LoVo (cell line): ENCODE measurements at regions not wholly inside any gene's neighbourhood (a gene's known extent, or its start where the extent isn't known, plus 50 kb on each side); places are given as distances from the start of the nearest gene placed in this dataset.

Experiments
- DNase-seq: peaks from one replicate; pipeline ENCODE4 v3.0.0-alpha.2; 2016; ENCODE audit warnings: low spot score

DNA sequence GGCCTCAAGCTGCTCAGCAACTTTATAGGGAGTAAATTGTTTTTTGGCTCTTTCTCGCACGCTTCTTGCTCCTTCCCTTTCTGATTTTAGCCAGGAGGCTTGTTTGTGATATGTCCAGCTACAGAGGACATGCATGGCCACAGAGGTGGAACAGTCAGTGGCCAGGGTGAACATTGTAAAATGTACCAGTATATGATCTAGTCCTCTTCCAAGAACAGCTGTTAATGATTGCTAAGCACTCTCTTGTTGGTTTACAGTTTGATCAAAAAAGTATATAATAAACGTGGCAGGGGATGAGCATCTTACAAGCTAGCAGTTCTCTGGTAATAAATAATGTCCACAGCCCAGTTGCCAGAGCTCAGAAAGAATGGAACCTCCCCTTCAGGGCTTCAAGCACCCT lies 461.7 kb upstream of the DYNLRB2 start:
- no peak for DNase-seq

GRCh38 chr16:80077696-80078095 lies 463.1 kb upstream of the DYNLRB2 start:
- no peak for DNase-seq

- DNase-seq, result no peak
These were observed 466.5 kb upstream of the DYNLRB2 start for GRCh38 chr16:80074329-80074728.

DNA sequence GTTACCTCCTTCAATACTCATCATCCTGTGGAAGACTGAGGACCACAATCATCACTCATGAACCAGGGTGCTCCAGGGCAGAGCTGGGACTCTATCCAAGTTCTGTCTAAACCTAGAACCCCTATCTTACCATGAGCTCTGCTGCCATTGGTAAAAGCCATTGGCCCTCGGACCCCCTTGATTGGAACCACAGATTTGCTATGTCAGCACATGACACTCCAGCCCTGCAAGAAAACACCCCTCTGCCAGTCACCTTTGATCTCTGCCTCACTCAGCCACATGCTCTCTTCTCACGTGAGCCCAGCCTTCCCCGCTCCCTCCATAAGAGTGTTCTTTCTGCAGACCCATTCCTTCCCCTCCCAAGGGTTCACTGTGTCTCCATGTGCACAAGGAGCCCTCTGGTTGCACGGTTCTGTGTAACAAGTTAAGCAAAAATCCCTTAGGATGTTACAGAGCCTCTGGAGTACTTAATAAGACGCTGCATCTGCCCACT lies 468.8 kb upstream of the DYNLRB2 start:
- DNase-seq, result no peak

DNA sequence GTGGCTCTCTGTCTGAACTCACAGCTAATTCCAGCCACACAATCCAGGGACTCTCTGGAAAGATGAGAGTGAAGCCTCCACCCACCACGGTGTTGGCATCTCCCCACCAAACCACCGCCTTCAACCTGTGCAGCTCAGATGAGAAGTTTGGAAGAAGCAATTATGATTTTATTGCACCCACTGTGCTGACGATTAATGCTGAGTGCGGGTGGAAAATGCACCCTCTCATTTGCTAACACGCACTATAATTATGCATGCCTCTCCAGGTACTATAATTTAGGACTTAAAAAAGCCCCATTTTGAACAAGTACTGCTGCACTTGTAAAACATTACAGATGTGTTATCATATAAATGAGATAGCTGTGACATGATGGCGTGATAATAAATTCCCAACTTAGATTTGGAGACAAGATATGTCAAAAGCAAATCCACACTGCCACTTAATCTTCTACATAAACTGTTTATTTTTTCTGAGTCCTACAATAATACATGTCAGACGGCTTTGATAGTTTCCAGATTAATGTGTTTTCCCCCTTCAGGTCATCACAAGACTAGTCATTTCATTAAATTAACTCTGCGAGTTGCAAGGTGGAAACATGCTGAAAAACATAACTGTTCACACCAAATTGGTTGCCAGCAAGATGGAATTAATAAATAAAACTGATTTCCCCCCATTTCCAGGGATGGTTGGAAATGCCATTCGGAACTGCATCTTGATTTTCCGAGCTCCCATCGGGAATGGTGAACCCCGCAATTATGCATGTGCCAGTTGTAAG lies 466.5 kb upstream of the MAF start:
- DNase-seq, result no peak

- no peak for DNase-seq
These were observed 465.0 kb upstream of the MAF start for GRCh38 chr16:80065541-80065940.

GRCh38 chr16:80063713-80064069 lies 463.2 kb upstream of the MAF start:
- DNase-seq, result no peak

GRCh38 chr16:80063031-80063712 lies 462.6 kb upstream of the MAF start:
- no peak for DNase-seq

- DNase-seq, result no peak
These were observed 462.0 kb upstream of the MAF start for GRCh38 chr16:80062361-80063030.

GRCh38 chr16:80060470-80060869 lies 459.9 kb upstream of the MAF start:
- no peak for DNase-seq

- no peak for DNase-seq
These were observed 459.3 kb upstream of the MAF start for GRCh38 chr16:80059836-80060235.

GRCh38 chr16:80058214-80058613 lies 457.7 kb upstream of the MAF start:
- no peak for DNase-seq

GRCh38 chr16:80056324-80056723 lies 455.8 kb upstream of the MAF start:
- no peak for DNase-seq

DNA sequence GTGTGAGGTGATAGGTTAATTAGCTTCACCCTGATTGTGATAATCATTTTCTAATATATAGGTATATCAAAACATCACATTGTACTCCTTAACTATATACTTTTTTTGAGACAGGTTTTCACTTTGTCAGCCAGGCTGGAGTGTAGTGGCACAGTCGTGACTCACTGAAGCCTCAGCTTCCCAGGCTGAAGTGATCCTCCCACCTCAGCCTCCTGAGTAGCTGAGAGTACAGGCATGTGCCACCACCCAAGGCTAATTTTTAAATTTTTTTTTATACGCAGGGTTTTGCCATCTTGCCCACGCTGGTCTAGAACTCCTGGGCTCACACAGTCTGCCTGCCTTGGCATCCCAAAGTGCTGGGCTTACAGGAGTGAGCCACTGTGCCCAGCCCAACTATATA lies 455.3 kb upstream of the MAF start:
- DNase-seq, result no peak

DNA sequence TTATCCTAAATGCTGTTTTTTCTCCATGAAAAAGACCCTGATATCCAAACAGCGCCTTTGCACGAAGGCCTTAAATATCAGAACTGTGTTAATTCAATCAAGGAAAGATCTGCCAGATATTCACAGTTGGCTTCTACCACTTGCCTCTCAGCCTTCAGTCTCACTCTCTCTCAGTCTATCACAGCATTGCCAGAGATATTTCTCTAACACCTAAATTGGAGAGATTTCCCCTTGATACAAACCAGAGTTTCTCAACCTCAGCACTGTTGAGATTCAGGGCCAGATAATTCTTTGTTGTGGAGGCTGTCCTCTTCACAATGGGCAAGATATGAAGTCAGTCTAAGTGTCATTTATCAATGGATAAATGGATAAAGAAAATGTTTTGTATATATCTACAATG lies 454.1 kb upstream of the MAF start:
- DNase-seq, result no peak

DNA sequence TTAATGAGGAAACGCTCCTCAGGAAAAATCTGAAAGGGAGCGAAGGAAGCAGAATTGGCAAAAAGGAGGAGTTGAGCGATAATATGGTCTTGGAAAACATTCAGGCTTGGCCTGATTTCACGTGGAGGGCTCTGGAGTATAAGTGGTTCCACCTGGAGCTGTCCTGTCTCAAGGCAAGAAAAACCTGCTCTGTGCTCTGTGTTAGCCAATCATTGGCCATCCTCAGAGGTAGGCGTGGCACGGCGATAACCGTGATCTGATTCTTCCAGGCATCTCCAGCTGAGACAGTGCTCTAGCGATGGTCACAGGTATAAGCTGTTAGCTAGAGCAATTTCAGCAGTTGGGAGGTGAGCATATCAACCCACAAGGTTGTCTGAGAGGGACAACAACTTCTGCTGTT lies 450.5 kb upstream of the MAF start:
- DNase-seq, result no peak

DNA sequence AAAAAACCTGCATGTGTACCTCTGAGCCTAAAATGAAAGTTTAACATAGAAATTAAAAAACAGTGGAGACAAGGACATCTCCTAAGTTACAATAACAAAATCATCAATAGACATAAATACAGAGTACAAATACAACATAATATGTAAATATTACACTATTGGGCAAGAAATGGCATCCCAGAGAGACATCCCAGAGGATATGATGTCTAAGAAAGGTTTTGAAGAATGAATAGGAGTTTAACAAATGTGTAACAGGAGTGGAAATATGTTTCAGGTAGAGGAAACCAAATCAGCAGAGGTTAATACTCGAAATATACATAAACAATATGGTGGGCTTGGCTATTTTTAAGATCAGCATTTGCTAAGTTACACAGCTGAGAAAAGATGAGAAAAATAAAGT lies 447.7 kb upstream of the MAF start:
- DNase-seq, result no peak

DNA sequence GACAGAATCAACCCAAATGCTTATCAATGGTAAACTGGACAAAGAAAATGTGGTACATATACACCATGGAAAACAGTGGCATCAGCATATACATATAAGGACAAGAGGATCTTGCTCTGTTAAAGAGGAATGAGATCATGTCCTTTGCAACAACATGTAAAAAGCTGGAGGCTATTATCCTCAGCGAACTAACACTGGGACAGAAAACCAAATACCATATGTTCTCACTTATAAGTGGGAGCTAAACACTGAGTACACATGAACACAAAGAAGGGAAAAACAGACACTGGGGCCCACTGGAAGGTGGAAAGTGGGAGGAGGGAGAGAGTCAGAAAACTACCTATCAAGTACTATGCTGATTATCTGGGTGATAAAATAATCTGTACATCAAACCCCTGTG lies 447.3 kb upstream of the MAF start:
- no peak for DNase-seq

DNA sequence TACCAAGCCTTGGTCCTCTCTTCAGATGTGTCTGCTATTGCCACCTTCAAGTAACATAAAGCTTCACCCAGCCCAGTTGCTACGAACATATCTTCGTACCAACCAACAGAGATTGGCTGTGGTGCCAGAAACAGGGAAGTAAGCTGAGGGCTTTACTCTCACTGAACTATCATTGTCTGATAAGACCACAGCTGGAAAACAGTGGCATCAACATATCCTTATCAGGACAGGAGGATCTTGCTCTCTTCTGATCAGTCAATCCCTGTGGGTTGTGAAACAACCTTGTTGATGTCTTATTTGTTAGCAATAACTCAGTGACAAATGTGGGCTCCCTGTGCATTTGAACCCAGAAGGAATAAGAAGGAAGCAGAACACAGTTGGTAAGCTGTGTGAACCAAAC lies 446.3 kb upstream of the MAF start:
- DNase-seq, result no peak

GRCh38 chr16:80046261-80046660 lies 445.7 kb upstream of the MAF start:
- DNase-seq, result no peak

DNA sequence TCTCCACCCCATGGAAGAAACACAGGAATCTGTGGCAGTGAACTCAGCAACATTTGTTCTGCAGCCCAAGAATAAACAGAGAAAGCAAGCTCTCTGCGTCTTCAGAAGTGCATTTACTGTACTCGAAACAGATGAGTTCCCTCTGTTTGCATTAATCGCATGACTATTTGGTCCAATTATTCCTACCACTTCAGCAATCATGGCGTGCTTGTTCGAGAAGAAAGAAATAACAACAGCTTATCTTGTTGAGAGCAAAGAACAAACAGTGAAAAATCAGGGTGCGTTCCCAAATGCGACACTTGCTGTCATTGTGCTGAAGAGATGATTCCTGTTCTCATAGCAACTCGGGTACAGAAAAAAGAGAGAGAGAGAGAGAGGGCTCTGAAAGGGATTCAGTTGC lies 445.3 kb upstream of the MAF start:
- no peak for DNase-seq

GRCh38 chr16:80041410-80041809 lies 440.9 kb upstream of the MAF start:
- DNase-seq, result no peak

- no peak for DNase-seq
These were observed 440.3 kb upstream of the MAF start for GRCh38 chr16:80040814-80041213.
